Forelimb muscle (tissue), 1 donor: ENCODE measurements at regions not wholly inside any gene's neighbourhood (a gene's known extent, or its start where the extent isn't known, plus 50 kb on each side); places are given as distances from the start of the nearest gene placed in this dataset.
"Not testable (repeated sequence)": the region's sequence is repeated elsewhere in the genome, so short reads cannot be mapped to it uniquely, and the experiment has no call there.

Source experiments
- DNase-seq: peaks from one replicate; pipeline ENCODE4 v3.0.0-alpha.2; 2013; ENCODE audit warnings: low read depth

DNA sequence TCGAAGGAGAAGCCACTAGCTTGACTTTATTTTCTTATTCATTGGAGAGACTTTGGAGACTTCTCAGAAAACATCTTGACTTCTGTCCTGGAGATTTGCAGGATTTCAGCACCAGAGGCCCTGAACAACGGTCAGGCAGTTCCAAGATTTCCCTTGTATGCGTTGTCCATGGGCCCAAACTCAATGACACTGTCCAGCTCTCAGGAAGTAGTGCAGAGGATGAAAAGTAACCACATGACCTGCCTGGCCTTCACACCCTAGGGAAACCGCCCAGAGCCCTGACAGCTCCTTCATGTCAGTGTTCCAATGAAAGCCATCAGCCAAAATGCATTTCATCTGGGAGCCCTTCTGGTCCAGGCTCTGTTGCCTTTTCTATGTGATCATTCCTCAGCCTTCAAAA lies 214.1 kb downstream of the BLID start:
- DNase-seq, result no peak

DNA sequence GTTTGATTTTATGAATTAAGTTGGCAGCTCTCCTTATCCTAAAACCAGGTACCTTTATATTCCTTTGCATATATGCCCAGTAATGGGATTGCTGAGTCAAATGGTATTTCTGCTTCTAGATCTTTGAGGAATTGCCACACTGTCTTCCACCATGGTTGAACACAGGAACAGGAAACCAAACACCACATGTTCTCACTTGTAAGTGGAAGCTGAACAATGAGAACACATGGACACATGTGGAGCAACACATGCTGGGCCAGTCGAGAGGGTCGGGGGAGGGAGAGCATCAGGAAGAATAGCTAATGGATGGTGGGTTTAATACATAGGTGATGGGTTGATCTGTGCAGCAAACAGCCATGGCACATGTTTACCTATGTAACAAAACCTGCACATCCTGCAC lies 214.6 kb downstream of the BLID start:
- DNase-seq, result not testable (repeated sequence)

DNA sequence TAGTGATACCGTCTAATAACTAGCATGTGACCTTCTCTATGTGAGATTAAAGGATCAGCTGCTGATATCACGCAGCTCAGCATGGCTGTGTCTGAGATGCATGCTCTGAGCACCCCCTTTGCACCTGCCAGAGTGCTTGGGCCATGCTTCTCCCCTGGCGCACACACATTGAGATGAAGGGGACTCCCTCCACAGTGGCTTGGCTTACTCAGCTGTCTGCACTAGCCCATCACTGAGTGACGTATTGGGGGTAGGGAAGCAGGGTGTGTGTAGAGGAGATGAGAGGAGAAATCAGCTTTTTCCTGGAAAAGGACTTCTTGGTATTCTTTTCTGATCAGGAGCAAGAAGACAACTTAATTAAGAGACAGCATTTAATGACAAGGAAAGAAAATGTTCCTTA lies 216.5 kb downstream of the BLID start:
- no peak for DNase-seq

DNA sequence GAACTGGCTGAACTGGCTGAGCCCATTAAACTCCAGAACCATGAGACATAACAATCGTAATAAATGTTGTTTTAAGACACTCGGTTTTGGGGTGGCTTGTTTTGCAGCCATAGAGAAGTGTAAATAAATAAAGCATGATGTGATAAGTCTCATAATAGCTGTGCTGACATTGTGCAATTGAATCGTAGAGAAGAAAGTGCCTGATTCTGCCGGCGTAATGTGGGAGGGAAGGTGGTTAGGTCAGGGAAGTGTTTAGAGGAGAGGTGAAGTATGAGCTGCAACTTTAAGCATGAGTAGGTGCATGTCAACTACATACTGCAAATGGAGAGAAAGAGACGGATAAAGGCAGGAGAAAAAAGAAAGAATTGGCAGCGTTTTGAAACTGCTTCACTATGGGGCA lies 217.1 kb downstream of the BLID start:
- no peak for DNase-seq

DNA sequence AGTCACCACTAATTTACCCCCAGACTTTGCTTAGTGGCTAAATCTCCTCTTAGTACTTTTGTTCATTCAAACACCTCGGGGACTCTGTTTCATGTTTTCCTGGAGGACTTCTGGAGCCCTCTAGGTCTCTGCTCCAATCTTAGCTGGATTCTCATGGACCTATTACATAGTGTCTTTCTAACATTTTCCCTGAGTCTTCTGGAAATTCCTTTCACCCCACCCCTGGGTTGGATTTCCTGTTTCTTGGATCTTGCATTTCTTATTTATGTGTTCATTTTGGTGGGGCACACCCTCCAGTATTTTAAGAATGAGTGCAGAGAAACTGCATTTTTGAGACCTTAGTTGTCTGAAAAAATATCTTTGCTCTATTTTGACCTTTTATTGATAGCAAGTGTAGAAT lies 220.1 kb downstream of the BLID start:
- DNase-seq, result no peak

DNA sequence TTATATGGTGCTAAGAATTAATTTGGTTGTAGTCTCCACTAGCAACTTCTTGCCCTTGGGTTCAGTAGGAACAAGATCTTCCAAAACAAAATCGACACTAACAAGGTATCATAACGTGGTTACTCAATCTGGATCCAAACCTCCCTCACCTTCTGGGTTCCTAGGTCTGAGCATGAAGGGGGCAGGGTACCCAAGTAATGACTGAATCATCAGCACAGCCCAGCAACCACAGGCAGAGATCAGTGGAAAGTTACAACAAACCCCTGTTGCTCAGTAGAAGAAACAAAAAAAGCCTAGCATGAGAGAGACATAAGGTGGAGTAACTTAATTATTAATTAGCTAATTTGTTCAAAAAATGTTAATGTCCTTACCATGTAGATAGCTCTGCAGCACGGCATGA lies 221.4 kb downstream of the BLID start:
- DNase-seq, result no peak

DNA sequence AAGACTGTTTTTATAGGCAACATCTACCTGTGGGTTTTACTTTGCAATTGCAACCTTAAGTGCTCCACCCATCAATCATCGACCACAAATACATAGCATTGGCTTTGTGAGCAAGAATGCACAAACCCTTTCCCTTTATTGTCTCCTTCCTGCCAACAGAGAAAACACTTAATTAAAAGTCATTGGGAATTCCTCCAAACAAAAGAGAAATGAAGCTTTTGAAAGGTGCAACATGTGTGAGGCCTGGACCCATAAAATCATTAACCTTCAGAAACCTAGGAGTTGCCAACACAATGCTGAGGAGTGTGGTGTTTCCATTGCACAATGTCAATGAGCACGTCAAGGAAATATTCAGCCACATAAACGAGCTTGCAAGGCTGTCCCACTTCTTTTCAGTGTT lies 223.2 kb downstream of the BLID start:
- DNase-seq, result no peak

DNA sequence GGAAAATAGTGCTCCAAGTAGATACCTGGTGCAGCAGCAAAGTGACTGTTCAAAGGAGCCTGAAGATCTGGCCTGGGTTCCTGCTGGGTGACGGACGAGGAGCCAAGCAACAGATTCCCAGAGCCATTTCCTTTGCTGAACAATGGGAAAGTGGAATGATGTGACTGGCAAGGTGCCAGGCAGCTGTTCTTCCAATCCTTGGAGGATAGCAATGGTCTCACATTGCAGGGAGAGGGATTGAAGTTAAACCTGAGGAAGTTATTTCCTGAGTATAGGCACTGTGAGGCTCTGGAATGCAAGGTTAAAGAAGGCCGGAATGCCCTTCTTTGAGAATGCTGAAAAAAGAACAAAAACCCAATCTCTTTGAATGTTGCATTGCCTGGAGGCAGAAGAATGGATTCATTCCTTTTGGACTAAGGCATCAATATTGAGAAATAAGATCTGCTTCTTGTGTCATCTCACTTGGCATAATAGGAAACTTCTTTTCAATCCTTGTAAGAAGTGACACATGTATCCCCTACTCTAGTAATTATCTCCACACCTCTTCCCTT lies 223.8 kb downstream of the BLID start:
- peak; percentile 41 for DNase-seq

DNA sequence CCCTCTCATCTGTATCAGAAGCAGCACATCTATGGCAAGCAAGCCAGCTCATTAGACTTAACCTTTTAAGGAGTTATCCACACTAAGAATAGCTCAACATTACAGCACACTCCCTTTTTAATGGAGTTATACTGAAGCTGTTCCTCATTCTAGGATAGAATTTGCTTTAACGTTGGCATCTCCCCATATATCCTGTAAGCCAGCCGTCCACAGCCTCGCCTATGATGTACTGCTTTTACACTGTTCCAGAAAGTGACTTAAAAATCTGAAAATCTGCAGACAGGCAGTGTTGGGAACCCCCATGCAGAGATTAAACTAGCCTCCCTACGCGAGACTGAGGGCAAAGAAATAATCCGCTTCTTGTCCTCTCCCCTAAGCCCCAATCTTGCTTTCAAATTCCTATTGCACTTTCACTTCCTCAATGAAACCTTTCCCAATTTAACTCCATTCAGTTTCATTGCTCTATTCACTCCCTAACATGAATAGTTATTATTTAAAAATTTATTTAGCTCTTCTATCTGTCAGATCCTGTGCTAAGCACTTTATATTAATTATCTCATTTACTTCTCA lies 225.0 kb downstream of the BLID start:
- no peak for DNase-seq

DNA sequence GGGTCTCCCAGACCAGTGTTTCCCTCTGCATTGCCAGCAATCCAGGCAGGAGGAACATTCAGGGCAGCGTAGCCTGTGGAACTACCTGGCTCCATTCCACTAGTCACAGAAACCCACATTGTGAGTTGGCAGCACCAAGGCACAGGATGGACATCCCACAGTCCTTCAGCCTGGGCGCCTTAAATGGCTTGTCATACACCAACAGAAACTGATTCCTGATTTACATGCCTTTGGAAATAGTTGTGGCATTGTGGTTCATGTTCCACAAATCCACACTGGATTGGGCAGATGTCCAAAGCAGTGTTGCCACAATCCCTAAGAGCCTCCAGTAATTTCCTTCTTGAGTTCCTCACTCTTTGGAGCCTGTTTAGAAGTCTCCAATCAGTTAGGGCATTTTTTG lies 225.6 kb downstream of the BLID start:
- DNase-seq, result no peak

DNA sequence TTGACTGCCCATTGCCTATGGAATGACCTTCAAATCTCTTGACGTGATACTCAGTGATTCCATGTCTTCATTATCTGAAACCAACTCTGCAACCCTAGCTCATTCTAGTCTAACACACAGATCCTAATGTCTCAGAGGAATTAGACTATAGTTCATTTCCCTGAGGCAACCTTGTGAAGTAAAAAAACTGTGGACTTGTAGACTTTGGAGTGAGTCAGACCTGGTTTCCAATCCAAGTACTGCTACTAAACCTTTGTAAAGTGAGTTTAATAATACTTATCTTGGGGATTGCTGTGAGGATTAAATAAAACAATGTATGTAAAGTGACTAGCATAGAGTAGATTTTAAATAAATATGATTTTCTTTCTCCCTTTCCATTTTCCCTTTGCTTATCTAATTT lies 226.1 kb downstream of the BLID start:
- no peak for DNase-seq

DNA sequence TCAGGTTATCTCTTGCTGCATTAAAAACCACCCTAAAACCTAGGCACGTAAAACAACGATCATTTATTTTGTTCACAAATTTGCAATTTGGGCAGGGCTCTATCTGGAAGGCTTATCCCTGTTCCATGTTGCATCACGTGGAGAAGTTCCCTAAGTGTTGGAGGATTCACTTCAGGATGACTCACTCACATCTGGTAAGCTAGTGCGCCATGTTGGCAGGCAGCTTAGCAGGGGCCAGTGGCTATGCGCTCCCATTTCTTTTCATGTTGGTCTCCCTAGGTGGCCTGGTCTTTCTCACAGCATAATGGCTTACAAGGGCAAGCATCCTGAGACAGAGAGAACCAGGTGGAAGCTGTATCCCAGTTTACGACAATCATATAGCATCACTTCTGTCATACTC lies 226.8 kb downstream of the BLID start:
- DNase-seq, result no peak

DNA sequence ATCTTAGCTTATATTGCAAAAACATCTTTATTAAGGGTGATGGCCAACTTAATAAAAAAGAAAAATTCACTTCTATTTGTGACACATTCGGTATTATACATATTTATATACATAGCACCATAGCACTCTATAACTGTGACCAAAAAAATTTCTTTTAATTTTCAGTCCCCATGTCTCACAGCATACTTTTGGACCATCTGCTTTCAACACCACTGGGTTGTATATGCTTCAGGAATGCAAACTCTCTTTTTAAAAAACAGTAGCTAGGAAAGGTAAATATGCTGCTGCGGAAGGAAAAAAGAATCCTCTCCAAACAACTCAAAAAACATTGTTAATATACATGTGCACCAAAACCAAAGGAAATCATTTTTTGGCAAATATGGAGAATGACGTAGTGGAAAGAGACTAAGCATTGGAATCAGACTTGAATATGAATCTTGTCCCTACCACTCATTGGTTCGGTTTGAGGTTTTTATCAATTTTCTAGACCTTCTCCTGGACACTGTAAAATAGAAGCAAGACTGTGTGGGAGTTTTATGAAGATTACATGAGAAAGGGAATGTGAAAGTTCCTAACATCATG lies 227.9 kb downstream of the BLID start:
- no peak for DNase-seq

DNA sequence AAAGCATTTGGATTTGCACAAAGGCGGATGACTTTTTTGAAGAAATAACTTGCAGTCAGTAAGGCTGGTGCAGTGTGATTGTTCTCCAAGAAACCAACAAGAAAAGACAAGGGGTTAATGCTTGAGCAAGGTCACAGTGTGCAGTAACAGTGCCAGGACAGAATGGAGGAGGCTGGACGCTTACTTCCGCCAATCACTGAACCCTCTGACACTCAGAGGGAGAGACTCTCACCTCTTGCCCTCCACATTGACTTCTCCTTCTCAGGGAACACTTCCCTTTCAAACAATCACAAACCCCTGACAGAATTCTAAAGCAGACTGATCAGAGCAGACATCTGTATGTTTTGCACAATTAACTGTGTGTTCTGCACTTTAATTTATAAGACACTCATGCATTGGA lies 228.4 kb downstream of the BLID start:
- DNase-seq, result no peak

DNA sequence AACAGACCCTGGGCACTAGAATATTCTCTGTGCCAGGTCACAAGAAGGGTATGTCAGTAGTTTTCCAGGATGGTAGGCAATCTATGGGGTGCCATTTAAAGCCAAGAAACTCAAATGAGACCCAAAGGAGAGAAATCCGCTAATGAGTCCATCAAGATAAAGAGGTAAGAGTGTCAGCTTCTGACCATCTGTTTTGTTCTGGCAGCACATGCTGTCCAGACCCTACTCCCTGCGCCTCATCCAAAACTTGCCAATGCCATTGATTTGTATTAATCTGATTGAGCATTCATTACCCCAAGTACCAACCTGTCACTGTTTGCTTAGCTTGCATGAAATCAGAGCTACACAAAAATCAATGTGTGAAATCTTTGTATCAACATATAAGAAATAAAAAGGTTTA lies 229.0 kb downstream of the BLID start:
- DNase-seq, result no peak

DNA sequence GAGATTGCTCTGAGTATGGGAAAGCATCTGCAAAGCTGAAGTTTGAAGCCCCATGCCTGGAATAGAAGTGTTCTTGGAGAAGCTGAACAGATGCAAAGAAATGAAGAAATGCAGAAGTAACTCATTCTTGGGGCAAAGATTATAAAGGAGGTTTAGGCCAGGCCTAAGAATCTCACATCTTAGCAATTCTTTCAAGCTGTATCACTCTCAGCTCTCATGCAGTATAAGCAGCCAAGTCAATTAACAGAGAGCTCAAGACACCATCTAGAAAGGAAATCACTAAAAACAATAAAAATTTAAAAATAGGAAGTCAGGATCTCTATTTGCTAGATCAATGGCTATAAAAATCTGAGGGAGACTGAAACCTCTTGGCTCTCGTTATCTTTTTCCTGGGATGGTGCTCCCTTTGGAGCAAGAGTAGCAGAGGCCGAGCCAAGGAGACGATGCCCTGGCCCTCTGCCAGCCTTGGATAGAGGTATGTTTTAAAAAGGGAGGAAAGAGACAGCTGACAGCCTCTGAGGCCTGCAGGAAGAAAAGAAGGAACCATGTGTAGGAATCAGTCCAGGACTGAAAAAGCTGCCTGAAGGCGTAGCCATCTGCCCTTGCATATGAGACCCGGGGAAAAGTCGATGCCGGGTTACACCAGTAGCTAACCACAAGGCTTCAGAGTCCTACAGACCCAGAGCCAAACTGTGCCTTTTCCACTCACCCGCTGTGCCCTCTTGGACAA lies 229.8 kb downstream of the BLID start:
- DNase-seq, result no peak

DNA sequence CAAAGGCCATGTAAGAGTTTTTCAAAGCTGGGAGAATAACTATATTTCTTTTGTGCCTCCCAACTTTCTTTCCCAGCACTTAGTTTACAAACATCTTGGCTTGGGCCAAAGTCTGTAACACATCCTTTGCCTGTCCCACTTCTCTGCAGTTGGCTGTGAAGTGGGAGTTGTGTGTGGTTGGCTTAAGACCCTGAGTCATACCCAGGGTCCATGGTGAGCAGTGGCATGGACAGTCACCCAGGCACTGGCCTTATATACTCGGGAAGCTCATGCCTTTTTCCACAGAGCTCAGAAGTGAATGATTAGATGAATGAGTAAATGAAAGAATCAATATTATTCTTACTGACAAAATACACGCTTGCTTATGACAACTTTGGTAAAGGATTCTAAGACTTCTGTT lies 231.4 kb downstream of the BLID start:
- DNase-seq, result no peak

DNA sequence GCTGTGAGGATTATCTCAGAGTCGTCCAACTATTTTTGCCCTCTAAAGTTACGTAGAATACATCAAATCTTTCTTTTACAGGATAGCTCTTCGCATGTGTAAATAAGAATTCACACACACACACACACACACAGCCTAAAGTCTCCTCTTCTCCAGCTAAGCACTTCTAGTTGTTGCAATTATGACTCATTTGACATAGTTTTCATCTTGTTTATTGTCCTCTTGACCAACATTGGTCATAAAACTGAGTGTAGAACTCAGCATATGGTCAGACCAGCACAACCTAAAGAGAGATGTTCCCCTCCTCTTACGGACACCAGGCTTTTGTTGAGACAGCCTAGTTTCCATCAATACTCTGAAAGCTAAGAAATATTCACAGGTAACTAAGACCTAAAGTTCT lies 234.2 kb downstream of the BLID start:
- no peak for DNase-seq

DNA sequence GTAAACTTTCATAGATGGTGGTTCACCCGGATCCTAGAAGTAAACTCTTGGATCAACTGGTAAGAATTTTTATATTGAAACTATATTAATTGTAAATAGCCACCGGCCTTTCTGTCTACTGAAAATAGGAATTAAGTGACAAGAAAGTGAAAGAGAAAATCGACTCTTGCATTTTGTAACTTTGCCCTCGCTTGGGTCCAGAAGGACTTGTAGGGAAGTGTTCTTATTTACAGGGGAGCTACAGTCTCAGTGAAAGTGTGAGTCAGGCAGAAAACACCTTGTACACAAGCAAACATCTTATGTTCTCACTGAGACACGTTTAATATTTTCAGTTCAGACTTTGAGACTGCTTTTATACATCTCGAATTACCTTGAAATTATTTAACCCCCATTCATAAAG lies 238.9 kb downstream of the BLID start:
- DNase-seq, result no peak

DNA sequence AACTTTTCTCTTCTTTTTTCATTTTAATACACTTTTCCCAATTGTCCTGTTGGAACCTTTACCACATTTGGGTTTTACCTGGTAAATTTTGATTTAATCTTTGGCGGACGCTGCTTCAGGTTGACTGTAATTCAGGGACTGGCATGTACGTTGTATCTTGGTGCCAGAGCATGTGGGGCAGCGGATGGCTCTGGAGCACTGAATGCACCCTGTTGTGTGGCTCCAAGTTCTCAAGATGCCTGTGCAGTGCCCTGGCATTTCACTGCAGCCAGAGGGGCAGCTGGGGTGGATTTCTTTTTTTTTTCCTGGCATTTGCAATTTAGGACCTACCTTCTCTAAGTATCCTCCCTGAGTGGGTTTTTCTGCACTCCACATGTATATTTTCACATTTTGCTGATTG lies 242.2 kb downstream of the BLID start:
- DNase-seq, result no peak

DNA sequence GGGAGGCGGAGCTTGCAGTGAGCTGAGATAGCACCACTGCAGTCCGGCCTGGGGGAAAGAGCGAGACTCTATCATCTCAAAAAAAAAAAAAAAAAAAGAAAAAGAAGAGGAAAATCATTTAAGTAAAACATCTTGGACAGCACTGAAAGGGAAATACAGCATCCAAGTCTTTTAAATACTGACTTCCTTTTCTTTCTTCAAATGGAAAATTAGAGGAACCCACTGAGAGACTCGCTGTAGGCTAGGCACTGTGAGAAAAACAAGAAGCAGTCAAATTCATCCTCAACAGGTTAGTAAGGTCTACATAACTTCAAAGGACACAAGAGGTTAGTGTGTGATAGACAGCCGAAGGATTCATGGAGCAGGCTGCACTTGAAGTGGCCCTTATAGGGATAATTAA lies 243.7 kb downstream of the BLID start:
- no peak for DNase-seq

DNA sequence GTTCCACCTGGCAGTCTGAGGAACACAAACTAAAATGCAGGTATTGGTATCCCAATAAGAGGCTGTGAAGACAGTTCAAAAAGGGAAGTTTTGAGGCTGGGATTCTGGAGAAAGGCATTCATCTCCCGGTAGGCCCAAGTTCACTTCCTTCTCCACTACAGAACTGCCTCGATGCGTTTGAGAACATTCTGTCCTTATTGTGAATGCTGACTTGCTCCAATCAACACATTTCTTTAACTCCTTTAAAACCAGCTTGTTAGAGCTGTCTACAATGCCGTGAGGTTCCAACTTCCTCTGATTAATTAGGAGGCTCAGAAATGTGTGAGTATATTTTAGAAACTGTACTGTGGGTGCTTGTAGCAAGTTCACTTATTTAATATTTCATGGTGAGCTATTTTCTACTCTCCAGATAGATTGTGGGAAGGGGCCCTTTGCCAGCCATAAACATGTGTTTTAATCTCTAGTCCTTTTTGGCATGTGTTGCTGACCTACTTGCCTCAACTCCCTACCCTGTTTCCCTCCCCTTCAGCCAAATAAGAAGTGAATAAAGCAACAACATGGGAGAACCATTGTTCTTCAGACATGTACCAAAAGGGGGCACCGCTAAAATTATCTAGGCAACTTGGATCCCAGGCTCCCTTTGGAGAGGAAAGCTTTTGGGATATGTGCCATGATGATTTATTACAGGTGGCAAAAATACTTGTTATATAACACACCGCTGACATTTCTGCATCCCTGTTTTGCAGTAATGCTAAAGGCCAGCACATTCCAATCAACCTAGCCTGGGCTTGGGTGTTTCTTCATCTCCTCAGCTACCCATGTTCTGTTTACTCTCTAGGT lies 245.6 kb downstream of the BLID start:
- DNase-seq, result no peak
